HG03342 (cell line): ENCODE measurements at regions not wholly inside any gene's neighbourhood (a gene's known extent, or its start where the extent isn't known, plus 50 kb on each side); places are given as distances from the start of the nearest gene placed in this dataset.

Experiments used
- ATAC-seq: cut with Tn5 transposase; IDR thresholded peaks from one replicate; pipeline ENCODE4 v1.9.1; 2021; ENCODE audit warnings: mild to moderate bottlenecking, moderate library complexity; ENCODE audit not compliant: unreplicated experiment

GRCh38 chrX:10047133-10047532 is 80.0 kb downstream of the CLDN34 start:
- ATAC-seq = no peak

- no peak for ATAC-seq
These were observed 80.5 kb downstream of the CLDN34 start for GRCh38 chrX:10047631-10048030.

- no peak for ATAC-seq
These were observed 80.9 kb downstream of the CLDN34 start for GRCh38 chrX:10048076-10048475.

GRCh38 chrX:10048707-10049106 is 81.5 kb downstream of the CLDN34 start:
- ATAC-seq = no peak

- no peak for ATAC-seq
These were observed 82.1 kb downstream of the CLDN34 start for GRCh38 chrX:10049236-10049635.

GRCh38 chrX:10050481-10050880 is 83.3 kb downstream of the CLDN34 start:
- no peak for ATAC-seq

GRCh38 chrX:10051866-10052480 is 84.8 kb downstream of the CLDN34 start:
- ATAC-seq = no peak

GRCh38 chrX:10052906-10053625 is 85.9 kb downstream of the CLDN34 start:
- ATAC-seq = no peak

- ATAC-seq = no peak
These were observed 87.2 kb downstream of the CLDN34 start for GRCh38 chrX:10054396-10054795.

GRCh38 chrX:10055430-10055829 is 88.3 kb downstream of the CLDN34 start:
- ATAC-seq = no peak

- ATAC-seq = no peak
These were observed 94.4 kb upstream of the CLCN4 start for GRCh38 chrX:10062352-10062751.

- ATAC-seq = no peak
These were observed 93.8 kb upstream of the CLCN4 start for GRCh38 chrX:10062980-10063379.

GRCh38 chrX:10064736-10065135 is 92.0 kb upstream of the CLCN4 start:
- ATAC-seq = no peak

GRCh38 chrX:10070714-10071436 is 85.9 kb upstream of the CLCN4 start:
- ATAC-seq = no peak

- ATAC-seq = no peak
These were observed 85.2 kb upstream of the CLCN4 start for GRCh38 chrX:10071451-10072144.

GRCh38 chrX:10072786-10073568 is 83.8 kb upstream of the CLCN4 start:
- ATAC-seq = no peak

- ATAC-seq = no peak
These were observed 83.1 kb upstream of the CLCN4 start for GRCh38 chrX:10073671-10074070.

GRCh38 chrX:10074241-10074941 is 82.4 kb upstream of the CLCN4 start:
- ATAC-seq = no peak

GRCh38 chrX:10076765-10077164 is 80.0 kb upstream of the CLCN4 start:
- ATAC-seq = no peak
